Mesendoderm (in vitro differentiated cells): ENCODE measurements at regions not wholly inside any gene's neighbourhood (a gene's known extent, or its start where the extent isn't known, plus 50 kb on each side); places are given as distances from the start of the nearest gene placed in this dataset.

Experiments
- DNase-seq: peaks from one replicate; pipeline ENCODE4 v3.0.0; 2013
- H2AK5ac ChIP-seq: 2 replicates; pipeline ENCODE4 v1.6.1; 2013; ENCODE audit warnings: low read length, inconsistent platforms
- H2BK120ac ChIP-seq: 2 replicates; pipeline ENCODE4 v1.6.1; 2013; ENCODE audit warnings: low read depth, mild to moderate bottlenecking, low read length, moderate library complexity, mixed read lengths
- H2BK15ac ChIP-seq: replicated peaks from 2 replicates; pipeline ENCODE4 v1.6.1; 2013; ENCODE audit warnings: low read depth, mild to moderate bottlenecking, moderate library complexity
- H2BK5ac ChIP-seq: 2 replicates; pipeline ENCODE4 v1.6.1; 2013; ENCODE audit warnings: low read length, inconsistent platforms
- H3K18ac ChIP-seq: 2 replicates; pipeline ENCODE4 v1.6.1; 2013; ENCODE audit warnings: mild to moderate bottlenecking, low read length, mixed read lengths
- H3K23ac ChIP-seq: one replicate; pipeline ENCODE4 v1.6.1; 2013; ENCODE audit warnings: low read length
- H3K27ac ChIP-seq: 2 replicates; pipeline ENCODE4 v1.5.1; 2013; ENCODE audit warnings: low read depth, mild to moderate bottlenecking, inconsistent platforms, low read length, moderate library complexity
- H3K27me3 ChIP-seq: 2 replicates; pipeline ENCODE4 v1.6.1; 2013; ENCODE audit warnings: low read length, control low read depth, mild to moderate bottlenecking, inconsistent platforms; ENCODE audit not compliant: insufficient read depth, poor library complexity
- H3K36me3 ChIP-seq: 2 replicates; pipeline ENCODE4 v1.6.1; 2013; ENCODE audit warnings: low read length, inconsistent platforms; ENCODE audit not compliant: control insufficient read depth, insufficient read depth
- H3K4ac ChIP-seq: one replicate; pipeline ENCODE4 v1.6.1; 2013; ENCODE audit warnings: low read depth, mild to moderate bottlenecking, low read length, moderate library complexity
- H3K4me1 ChIP-seq: 2 replicates; pipeline ENCODE4 v1.6.1; 2013; ENCODE audit warnings: low read depth, low read length, inconsistent platforms; ENCODE audit not compliant: control insufficient read depth
- H3K4me2 ChIP-seq: 2 replicates; pipeline ENCODE4 v1.6.1; 2013; ENCODE audit warnings: low read length
- H3K4me3 ChIP-seq: 2 replicates; pipeline ENCODE4 v1.5.1; 2013; ENCODE audit warnings: mild to moderate bottlenecking, low read length
- H3K56ac ChIP-seq: one replicate; pipeline ENCODE4 v1.6.1; 2013; ENCODE audit warnings: low read length
- H3K79me1 ChIP-seq: 2 replicates; pipeline ENCODE4 v1.6.1; 2013; ENCODE audit warnings: low read length, inconsistent platforms
- H3K79me2 ChIP-seq: 2 replicates; pipeline ENCODE4 v1.6.1; 2013; ENCODE audit warnings: mild to moderate bottlenecking, low read length; ENCODE audit not compliant: control insufficient read depth, insufficient read depth
- H3K9ac ChIP-seq: 2 replicates; pipeline ENCODE4 v1.6.1; 2013; ENCODE audit warnings: low read length, inconsistent platforms
- H4K5ac ChIP-seq: one replicate; pipeline ENCODE4 v1.6.1; 2013; ENCODE audit warnings: low read length
- H4K8ac ChIP-seq: one replicate; pipeline ENCODE4 v1.6.1; 2013; ENCODE audit warnings: low read depth, mild to moderate bottlenecking, control low read depth, low read length, moderate library complexity
- WGBS: extraction: QIAGEN DNeasy Blood & Tissue Kit; methylation state at CpG from one replicate; pipeline ENCODE4 v1.1.7; 2013; ENCODE audit warnings: low lambda C conversion rate, missing lambda C conversion rate; ENCODE audit not compliant: insufficient coverage; ENCODE audit errors: extremely low coverage; 5-methylcytosine and 5-hydroxymethylcytosine counted together

GRCh38 chr4:20196476-20196875, 55.2 kb upstream of the SLIT2 start:
- no peak overlapping the region for H4K5ac ChIP-seq
- no peak overlapping the region for H3K18ac ChIP-seq
- H3K23ac ChIP-seq: no peak overlapping the region
- H2BK15ac ChIP-seq: no peak overlapping the region
- H2BK120ac ChIP-seq: no peak overlapping the region
- H3K27me3 ChIP-seq: no peaks in the 10 kb centered on the region
- H3K4me2 ChIP-seq: no peak overlapping the region
- no peaks in the 10 kb centered on the region for H3K79me2 ChIP-seq
- no peak overlapping the region for H3K4ac ChIP-seq
- no peak overlapping the region for H2AK5ac ChIP-seq
- H3K4me1 ChIP-seq: no peaks in the 10 kb centered on the region
- no peak overlapping the region for H3K4me3 ChIP-seq
- WGBS: no CpG with 5 or more reads among the region's 4 CpGs
- H3K9ac ChIP-seq: no peak overlapping the region
- no peak overlapping the region for H4K8ac ChIP-seq
- H3K27ac ChIP-seq: no peak overlapping the region
- no peaks in the 10 kb centered on the region for H3K36me3 ChIP-seq
- no peaks in the 10 kb centered on the region for H3K79me1 ChIP-seq
- no peak overlapping the region for H2BK5ac ChIP-seq
- no peak for DNase-seq
- no peak overlapping the region for H3K56ac ChIP-seq

DNA sequence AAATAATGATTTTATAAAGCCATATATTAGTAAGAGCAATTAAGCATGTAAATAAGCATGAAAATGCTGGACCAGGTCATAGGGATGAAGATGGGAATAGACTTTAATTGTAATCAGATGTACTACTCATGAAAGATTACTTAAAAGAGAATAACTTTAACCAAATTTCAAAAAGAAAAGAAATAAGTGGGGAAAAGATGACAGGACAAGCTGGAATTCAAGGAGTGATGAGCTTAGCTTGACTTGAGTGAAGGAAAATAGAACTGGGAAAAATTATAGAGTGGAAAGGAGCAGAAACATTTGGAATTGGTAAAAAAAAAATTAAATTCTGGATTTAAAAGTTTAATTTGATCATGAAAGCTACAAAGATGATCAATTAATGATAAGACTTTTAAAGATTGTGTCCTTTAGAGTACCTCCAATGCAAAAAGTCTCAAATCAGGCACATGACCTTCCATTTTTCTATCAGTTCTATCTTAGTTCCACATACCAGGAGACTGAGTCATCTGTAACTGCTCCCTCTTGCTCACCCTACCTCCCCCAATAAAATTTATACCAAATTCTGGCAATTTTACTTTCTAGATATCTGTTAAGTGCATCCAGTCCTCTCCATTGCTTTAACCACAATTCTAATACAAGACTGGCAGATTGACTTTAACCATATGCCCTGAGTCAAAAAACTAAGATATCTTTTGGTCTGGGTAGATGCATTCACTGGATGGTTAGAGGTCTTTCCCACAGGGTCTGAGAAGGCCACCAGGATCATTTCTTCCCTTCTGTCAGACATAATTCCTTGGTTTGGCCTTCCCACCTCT, 56.4 kb upstream of the SLIT2 start:
- Histone ChIP-seq H3K4me3 (no peak overlapping the region), H3K79me1 (no peaks in the 10 kb centered on the region), H3K18ac (no peak overlapping the region), H2BK15ac (no peak overlapping the region), H3K9ac (no peak overlapping the region), H2AK5ac (no peak overlapping the region), H3K27ac (no peak overlapping the region), H3K56ac (no peak overlapping the region), H3K36me3 (no peaks in the 10 kb centered on the region), H3K79me2 (no peaks in the 10 kb centered on the region), H4K8ac (no peak overlapping the region), H3K4ac (no peak overlapping the region), H4K5ac (no peak overlapping the region), H3K4me2 (no peak overlapping the region), H2BK120ac (no peak overlapping the region), H3K23ac (no peak overlapping the region), H2BK5ac (no peak overlapping the region), H3K27me3 (no peaks in the 10 kb centered on the region), H3K4me1 (no peaks in the 10 kb centered on the region)
- no peak for DNase-seq

DNA sequence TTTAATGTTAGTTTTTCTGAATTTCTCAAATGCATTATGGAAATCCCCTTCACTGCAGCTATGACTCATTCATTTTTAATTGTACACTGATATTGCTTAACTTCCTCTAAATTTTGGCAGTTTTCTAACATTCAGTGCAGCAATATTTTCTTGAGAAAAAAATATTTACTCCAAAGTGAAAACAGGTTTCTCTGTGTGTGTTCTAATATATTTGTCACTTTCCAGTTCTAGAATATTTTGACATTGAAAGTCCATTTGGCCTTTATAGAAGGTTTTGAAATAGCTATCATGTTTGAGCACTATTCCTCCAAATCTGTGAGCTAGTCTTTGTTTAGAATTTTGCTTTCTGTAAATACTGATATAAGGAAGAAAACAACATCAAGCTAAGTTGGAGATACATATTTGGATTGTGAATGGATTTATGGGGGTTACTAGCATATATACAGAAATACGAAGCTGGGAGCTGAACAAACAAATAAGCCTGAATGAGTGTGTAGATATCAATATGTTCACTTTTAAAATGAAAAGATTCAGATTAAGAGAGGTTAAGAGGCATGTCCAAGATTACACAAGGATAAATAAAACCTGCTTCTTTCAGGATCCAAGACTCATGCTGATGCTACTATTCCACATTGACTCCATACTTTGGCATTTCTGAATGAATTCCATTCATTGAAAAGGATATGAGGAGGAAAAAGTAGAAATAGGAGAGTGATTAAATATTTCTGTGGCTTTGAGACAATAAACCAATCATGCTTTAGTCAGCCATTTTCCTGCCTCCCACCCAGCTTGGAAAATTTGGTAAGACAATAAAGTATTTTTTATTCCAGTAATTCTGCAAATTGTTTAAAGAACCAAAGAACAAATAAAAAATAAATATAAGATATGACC, 57.3 kb upstream of the SLIT2 start:
- H3K4me3 ChIP-seq: no peak overlapping the region
- no peak overlapping the region for H3K4me2 ChIP-seq
- no peak overlapping the region for H4K5ac ChIP-seq
- no peaks in the 10 kb centered on the region for H3K4me1 ChIP-seq
- no peaks in the 10 kb centered on the region for H3K36me3 ChIP-seq
- no peak overlapping the region for H2BK5ac ChIP-seq
- no peaks in the 10 kb centered on the region for H3K79me2 ChIP-seq
- no peak overlapping the region for H4K8ac ChIP-seq
- H3K18ac ChIP-seq: no peak overlapping the region
- no peak overlapping the region for H2BK120ac ChIP-seq
- H3K27ac ChIP-seq: no peak overlapping the region
- no peak overlapping the region for H3K23ac ChIP-seq
- WGBS: no CpG with 5 or more reads among the region's 1 CpG
- no peak for DNase-seq
- H2BK15ac ChIP-seq: no peak overlapping the region
- H3K27me3 ChIP-seq: no peaks in the 10 kb centered on the region
- H2AK5ac ChIP-seq: no peak overlapping the region
- H3K56ac ChIP-seq: no peak overlapping the region
- no peaks in the 10 kb centered on the region for H3K79me1 ChIP-seq
- no peak overlapping the region for H3K4ac ChIP-seq
- no peak overlapping the region for H3K9ac ChIP-seq

GRCh38 chr4:20193141-20193936, 58.4 kb upstream of the SLIT2 start:
- Histone ChIP-seq H2BK15ac (no peak overlapping the region), H3K27me3 (no peaks in the 10 kb centered on the region), H2BK120ac (no peak overlapping the region), H3K36me3 (no peaks in the 10 kb centered on the region), H3K79me1 (no peaks in the 10 kb centered on the region), H3K56ac (no peak overlapping the region), H3K4me3 (no peak overlapping the region), H2AK5ac (no peak overlapping the region), H3K23ac (no peak overlapping the region), H3K79me2 (no peaks in the 10 kb centered on the region), H3K4ac (no peak overlapping the region), H3K9ac (no peak overlapping the region), H3K4me1 (no peaks in the 10 kb centered on the region), H3K4me2 (no peak overlapping the region), H3K27ac (no peak overlapping the region), H4K8ac (no peak overlapping the region), H4K5ac (no peak overlapping the region), H2BK5ac (no peak overlapping the region), H3K18ac (no peak overlapping the region)
- DNase-seq: no peak
- 100% methylated on average over 1 of the region's 5 CpGs for WGBS

DNA sequence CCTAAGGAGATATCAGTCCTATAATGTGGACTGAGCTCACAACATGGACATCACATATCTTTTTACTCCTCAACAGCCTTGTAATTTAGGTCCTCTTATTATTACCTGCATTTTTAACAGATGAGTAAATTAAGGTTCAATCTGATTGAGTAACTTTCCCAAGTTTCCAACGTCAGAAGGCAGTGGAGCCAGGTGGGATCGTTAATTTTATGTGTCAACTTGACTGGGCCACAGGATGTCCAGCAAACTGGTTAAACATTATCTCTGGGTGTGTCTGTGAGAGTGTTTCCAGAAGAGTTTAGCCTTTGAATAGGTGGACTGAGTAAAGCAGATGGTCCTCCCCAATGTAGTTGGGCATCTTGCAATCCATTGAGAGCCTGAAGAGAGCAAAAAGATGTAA, 59.0 kb upstream of the SLIT2 start:
- Histone ChIP-seq H3K79me1 (no peaks in the 10 kb centered on the region), H2BK120ac (no peak overlapping the region), H3K23ac (no peak overlapping the region), H3K4me3 (no peak overlapping the region), H3K79me2 (no peaks in the 10 kb centered on the region), H3K56ac (no peak overlapping the region), H3K27ac (no peak overlapping the region), H2BK5ac (no peak overlapping the region), H3K4me2 (no peak overlapping the region), H3K4me1 (no peaks in the 10 kb centered on the region), H4K8ac (no peak overlapping the region), H3K27me3 (no peaks in the 10 kb centered on the region), H3K18ac (no peak overlapping the region), H2BK15ac (no peak overlapping the region), H4K5ac (no peak overlapping the region), H2AK5ac (no peak overlapping the region), H3K9ac (no peak overlapping the region), H3K4ac (no peak overlapping the region), H3K36me3 (no peaks in the 10 kb centered on the region)
- no CpG with 5 or more reads among the region's 2 CpGs for WGBS
- no peak for DNase-seq
